Dermis microvascular lymphatic vessel endothelial cell (primary cell): ENCODE measurements at regions not wholly inside any gene's neighbourhood (a gene's known extent, or its start where the extent isn't known, plus 50 kb on each side); places are given as distances from the start of the nearest gene placed in this dataset.
"Not testable (repeated sequence)": the region's sequence is repeated elsewhere in the genome, so short reads cannot be mapped to it uniquely, and the experiment has no call there.

Experiments used
- DNase-seq, 2 donors: peaks; one replicate each; pipeline versions ENCODE4 v3.0.0 to v3.0.0-alpha.2; 2010; ENCODE audit warnings: low read depth in 2 of 2

DNA sequence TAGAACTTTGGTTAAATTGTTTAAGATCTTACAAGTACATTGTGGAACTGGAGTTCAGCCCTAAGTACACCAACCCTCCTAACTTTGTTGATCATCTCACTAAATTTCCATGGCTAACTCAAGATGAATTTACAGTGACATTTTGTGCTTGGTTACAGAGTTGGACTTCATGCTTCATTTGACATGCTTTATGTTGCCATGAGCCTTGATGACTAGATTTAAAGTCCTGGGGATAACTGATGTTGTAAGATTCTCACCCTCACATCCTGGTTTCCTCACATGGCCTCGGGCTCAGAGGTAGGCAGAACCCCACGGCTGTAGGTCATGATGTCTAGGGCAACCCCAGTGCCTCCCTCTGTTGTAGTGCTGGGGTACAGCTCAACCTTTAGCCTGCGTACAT, 397.2 kb upstream of the IGFBP3 start:
- no peak for DNase-seq

DNA sequence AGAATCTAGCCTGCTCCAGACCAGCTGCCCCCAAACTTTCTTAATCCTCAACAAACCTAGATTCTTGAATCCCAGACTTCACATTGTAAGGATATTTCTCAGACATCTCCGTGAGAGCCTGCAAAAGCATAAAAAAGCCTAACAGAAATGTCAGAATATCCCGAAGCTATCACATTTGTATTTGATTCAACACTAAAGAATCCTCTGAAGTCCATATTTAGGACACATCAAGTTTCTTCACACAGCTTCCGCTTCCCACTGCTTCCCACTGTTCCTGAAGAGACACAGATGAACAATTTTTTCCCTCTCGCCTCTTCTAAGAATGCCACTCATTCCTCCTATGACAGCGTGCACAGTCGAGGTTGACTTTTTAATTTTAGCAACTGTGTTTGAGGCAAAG, 396.2 kb upstream of the IGFBP3 start:
- no peak for DNase-seq

- no peak for DNase-seq
These were observed 394.8 kb upstream of the IGFBP3 start for GRCh38 chr7:46315891-46316290.

DNA sequence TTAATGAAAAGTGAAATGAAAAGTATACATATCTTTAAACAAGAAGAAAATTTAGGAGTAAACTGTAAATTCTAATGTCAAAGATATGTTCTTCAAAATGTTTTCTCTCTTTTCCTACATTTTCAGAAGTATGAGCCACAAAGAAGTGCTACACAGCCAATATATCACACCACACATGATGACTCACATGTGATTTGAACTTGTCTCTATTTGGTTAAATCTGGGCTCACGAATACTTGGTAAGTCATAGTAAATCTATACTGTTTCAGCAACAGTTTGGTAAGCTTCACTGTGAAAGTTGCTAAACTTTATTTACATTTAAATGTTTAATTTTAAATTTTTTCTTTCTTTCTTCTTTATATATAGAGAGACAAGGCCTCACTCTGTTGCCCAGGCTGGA, 380.6 kb upstream of the IGFBP3 start:
- no peak for DNase-seq

DNA sequence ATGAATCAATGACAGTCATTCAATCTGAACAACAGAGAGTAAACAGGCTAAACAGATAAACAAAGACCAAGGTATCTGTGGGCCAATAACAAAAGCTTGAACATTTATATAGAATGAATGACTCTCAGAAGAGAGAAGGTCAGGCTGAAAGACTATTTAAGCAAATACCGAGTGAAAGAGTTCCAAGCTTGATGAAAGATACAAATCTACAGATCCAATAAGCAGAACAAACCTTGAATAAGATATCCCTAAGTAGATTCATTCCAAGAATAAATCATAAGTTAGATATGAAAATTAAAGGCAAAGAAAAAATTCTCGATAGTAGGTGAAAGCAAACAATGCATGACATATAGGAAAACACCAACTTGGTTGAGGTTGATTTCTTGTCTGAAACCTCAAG, 376.4 kb upstream of the IGFBP3 start:
- DNase-seq: no peak

DNA sequence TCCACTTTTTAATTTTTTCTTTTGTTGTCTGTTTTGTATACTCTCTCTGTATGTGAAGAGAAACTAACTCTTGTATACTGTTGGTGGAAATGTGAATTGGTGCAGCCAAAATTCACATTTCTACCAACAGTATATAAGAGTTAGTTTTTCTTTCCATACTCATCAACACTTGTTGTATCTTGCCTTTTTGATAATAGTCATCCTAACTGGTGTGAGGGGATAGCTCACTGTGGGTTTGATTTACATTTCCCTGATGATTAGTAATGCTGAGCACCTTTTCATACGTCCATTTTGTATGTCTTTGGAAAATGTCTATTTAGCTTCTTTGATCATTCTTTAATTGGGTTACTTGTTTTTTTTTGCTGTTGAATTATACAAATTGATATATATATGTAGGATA, 375.5 kb upstream of the IGFBP3 start:
- no peak for DNase-seq

DNA sequence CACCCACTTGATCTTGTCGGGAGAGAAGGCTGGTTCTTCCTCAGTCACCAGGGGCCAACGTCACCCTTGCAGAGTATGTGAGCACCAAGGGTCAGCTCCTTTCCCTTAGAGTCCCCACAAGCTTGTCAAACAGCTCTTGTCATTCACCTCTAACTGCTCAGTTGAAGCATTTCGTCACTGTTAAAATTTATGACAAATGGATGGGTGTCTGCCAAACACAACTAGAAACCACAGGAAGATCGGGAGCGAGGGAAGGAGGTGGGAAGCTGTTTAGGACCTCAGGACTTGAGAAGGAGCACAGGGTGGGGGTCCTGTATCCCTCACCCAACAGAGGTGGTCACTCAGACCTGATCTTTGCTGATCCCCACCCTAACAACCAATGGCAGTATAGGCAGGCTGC, 373.3 kb upstream of the IGFBP3 start:
- DNase-seq: no peak

- no peak for DNase-seq
These were observed 371.7 kb upstream of the IGFBP3 start for GRCh38 chr7:46292741-46293140.

DNA sequence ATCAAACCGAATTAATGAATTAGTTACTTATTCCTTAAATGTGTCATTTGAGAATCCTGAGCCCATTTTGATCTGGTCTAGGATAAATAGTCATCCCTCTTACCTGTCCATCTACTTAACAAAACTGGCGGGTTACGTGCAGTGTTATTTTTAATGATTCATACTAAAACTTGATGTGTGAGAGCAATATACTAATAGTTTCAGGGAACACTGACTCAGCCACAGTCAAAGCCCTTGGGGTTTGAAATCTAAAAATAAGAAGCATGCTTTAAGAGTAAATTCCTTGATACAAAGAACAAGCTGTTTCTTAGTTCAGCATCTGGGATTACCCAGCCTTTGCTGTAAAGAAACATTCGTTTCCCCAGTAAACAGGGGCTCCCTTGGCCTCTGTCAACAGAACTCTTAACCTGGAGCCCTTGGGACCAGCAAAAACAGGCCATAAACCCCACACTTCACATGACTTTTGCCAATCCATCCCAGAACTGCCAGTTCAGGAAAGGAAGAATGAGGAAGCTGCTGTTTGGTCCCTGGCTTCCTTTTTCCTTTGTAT, 370.6 kb upstream of the IGFBP3 start:
- DNase-seq: peak in 1 of 2 donors; percentile 29

DNA sequence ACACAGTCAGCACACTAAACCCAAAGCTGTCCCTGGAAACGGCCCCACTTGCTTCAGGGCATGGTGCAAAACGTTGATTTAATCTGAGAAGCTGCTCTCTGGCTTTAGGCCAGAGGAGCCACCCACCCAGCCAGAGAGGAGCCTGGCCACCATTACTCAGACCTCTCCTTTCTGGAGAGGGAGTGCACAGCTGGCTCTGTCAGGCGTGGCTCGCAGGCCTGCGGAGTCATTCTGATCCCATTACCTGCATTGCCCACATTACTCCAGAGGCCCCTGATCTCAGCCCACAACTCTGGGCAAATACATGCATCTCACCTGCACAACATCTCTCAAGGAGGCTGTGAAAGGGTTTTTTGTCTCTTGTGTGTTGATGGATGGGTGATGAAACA, 370.0 kb upstream of the IGFBP3 start:
- no peak for DNase-seq

DNA sequence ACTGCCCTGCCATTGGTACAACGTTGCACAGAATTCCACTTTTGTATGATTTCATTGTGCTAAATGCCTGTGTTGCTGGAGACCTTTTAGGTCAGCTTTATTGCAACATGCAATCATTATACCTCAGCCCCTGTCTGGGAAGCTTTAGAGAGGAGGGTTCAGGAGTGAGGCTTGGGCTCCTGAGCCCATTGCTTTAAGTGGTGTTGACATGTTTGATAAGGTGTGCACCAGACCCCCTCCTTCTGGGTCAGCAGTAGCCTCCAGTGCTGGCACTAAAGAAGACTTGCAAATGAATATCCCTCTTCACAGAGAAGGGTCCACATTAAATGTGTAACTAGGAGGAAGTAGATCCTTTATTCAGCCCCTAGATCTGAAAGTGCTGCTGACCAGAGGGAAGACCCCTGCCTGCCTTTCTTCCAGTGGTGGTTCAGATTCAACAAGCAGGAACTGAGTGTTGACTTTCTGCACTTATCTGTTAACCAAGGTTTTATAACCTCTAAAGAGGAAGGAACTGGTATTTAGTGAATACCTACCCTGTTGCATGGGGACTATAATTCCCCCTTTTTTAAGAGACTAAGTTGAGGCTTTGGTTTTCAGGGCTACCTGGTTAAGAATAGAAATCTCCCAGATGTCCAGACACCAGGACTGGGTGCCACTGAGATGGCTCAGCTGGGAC, 369.4 kb upstream of the IGFBP3 start:
- DNase-seq: no peak

DNA sequence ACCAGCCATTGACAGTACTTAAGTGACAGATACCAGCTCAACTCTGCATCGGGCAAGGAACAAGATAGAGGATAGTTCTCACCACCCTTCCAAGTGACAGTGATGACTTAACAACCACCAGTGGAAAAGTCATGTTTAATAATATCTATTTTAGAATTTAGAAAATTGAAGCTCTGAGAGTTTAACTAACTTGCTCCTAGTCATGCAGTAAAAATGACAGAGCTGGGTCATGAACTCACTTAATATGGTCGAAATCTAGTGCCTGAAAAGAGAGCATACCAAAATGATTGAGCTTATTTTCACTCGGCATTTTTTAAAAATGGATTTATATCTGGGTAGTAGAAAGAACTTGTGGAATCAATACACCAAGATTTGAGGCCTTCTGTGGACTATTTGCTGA, 367.8 kb upstream of the IGFBP3 start:
- no peak for DNase-seq

GRCh38 chr7:46288010-46288409, 366.9 kb upstream of the IGFBP3 start:
- no peak for DNase-seq

GRCh38 chr7:46286957-46287356, 365.9 kb upstream of the IGFBP3 start:
- DNase-seq: no peak

- DNase-seq: no peak
These were observed 365.3 kb upstream of the IGFBP3 start for GRCh38 chr7:46286356-46286755.

- DNase-seq: no peak
These were observed 364.8 kb upstream of the IGFBP3 start for GRCh38 chr7:46285878-46286277.

GRCh38 chr7:46283852-46284251, 362.8 kb upstream of the IGFBP3 start:
- DNase-seq: peak in 1 of 2 donors; percentile 45

DNA sequence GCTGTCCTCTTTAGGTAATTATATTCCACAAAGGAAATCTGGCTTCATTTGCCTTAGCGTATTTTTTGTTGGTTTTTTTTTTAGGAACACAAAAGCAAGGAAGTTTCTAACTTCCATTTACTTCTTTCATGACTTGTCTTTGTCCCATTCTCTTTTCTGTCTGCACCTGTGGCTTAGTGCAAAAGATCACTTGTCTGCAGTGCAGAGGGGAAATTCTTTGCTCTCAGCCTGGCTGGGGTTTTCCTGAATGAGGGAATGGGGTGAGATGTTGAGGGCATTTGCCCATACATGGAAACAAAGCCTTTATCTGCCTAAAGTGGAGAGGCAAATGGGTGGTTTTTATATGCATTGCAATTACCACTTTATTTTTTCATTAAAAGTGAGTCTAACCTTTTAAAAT, 361.1 kb upstream of the IGFBP3 start:
- peak; percentile 36 to 53 for DNase-seq

- no peak for DNase-seq
These were observed 360.0 kb upstream of the IGFBP3 start for GRCh38 chr7:46281071-46281470.

DNA sequence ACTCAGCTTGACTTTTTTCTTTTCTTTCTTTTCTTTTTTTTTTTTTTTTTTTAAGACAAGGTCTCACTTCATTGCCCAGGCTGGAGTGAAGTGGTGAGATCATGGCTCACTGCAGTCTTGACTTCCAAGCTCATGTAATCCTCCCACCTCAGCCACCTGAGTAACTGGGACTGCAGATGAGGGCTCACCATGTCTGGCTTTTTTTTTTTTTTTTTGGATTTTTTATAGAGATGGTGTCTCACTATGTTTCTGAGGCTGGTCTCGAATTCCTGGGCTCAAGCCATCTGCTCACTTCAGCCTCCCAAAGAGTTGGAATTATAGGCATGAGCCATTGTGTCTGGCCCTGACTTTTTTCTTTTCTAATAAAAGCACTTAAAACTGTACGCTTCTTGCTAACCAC, 358.2 kb upstream of the IGFBP3 start:
- no peak for DNase-seq

DNA sequence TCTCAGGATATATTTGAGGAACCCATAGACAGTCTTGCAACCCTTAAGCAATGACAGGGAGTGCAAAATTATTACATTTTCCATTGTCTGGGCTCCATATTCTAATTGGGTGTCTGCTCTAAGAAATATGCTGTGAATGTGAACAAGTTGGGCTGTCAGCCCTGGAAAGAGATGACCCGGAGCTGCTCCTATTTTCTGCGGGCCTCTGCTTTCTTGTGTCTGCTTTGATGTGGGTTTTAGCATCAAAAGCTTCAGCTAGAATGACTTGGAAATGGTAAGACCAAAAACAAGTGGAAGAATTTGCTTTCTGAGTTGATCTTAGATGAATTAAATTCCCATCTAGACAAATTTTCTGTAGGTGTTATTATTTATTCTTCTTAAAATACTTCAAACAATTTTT, 343.6 kb upstream of the IGFBP3 start:
- no peak for DNase-seq

- DNase-seq: not testable (repeated sequence)
These were observed 340.6 kb upstream of the IGFBP3 start for GRCh38 chr7:46261638-46262037.

- DNase-seq: no peak
These were observed 338.9 kb upstream of the IGFBP3 start for GRCh38 chr7:46259947-46260346.
